NT2/D1 (cell line): ENCODE measurements at regions not wholly inside any gene's neighbourhood (a gene's known extent, or its start where the extent isn't known, plus 50 kb on each side); places are given as distances from the start of the nearest gene placed in this dataset.
"Not testable (repeated sequence)": the region's sequence is repeated elsewhere in the genome, so short reads cannot be mapped to it uniquely, and the experiment has no call there.

ENCODE experiments used
- YY1 ChIP-seq: IDR thresholded peaks from 2 replicates; pipeline ENCODE4 v1.6.1; 2011; ENCODE audit not compliant: insufficient read length, insufficient read depth
- ZNF274 ChIP-seq: IDR thresholded peaks from 2 replicates; pipeline ENCODE4 v1.6.1; 2011; ENCODE audit warnings: mild to moderate bottlenecking, low read depth, low read length

GRCh38 chr6:51008693-51009092 lies 190.0 kb downstream of the TFAP2B start:
- TF ChIP-seq ZNF274, YY1: not testable (repeated sequence)
